Fibroblast of skin of left quadriceps (primary cell): ENCODE measurements at regions not wholly inside any gene's neighbourhood (a gene's known extent, or its start where the extent isn't known, plus 50 kb on each side); places are given as distances from the start of the nearest gene placed in this dataset.

Experiments used
- DNase-seq, 2 experiments: peaks; one replicate each; pipeline ENCODE4 v3.0.0-alpha.2; 2013; ENCODE audit warnings: low read depth in 2 of 2

- DNase-seq, result no peak
Observed at GRCh38 chr7:94274828-94275227, 119.9 kb upstream of the COL1A2 start.

- no peak for DNase-seq
Observed at GRCh38 chr7:94276027-94276426, 118.7 kb upstream of the COL1A2 start.

GRCh38 chr7:94276795-94277194 lies 117.9 kb upstream of the COL1A2 start:
- no peak for DNase-seq

GRCh38 chr7:94277236-94277635 lies 117.5 kb upstream of the COL1A2 start:
- no peak for DNase-seq

GRCh38 chr7:94280851-94281250 lies 113.8 kb upstream of the COL1A2 start:
- no peak for DNase-seq

GRCh38 chr7:94284104-94284503 lies 110.6 kb upstream of the COL1A2 start:
- no peak for DNase-seq

GRCh38 chr7:94286111-94286510 lies 108.6 kb upstream of the COL1A2 start:
- DNase-seq, result no peak

GRCh38 chr7:94288096-94288495 lies 106.6 kb upstream of the COL1A2 start:
- no peak for DNase-seq

- DNase-seq, result peak; percentile 76 to 77
Observed at GRCh38 chr7:94289071-94289470, 105.6 kb upstream of the COL1A2 start.

- DNase-seq, result no peak
Observed at GRCh38 chr7:94294471-94295131, 100.1 kb upstream of the COL1A2 start.

GRCh38 chr7:94295850-94296249 lies 98.8 kb upstream of the COL1A2 start:
- peak; percentile 80 for DNase-seq

- DNase-seq, result no peak
Observed at GRCh38 chr7:94296881-94297280, 97.8 kb upstream of the COL1A2 start.

GRCh38 chr7:94297397-94297838 lies 97.3 kb upstream of the COL1A2 start:
- DNase-seq, result peak; percentile 95

GRCh38 chr7:94298943-94299342 lies 95.8 kb upstream of the COL1A2 start:
- DNase-seq, result peak; percentile 59 to 60

- no peak for DNase-seq
Observed at GRCh38 chr7:94300176-94300835, 94.4 kb upstream of the COL1A2 start.

- DNase-seq, result peak; percentile 94 to 95
Observed at GRCh38 chr7:94301024-94301586, 93.6 kb upstream of the COL1A2 start.

- no peak for DNase-seq
Observed at GRCh38 chr7:94303118-94303517, 91.6 kb upstream of the COL1A2 start.

GRCh38 chr7:94303695-94304094 lies 91.0 kb upstream of the COL1A2 start:
- DNase-seq, result peak; percentile 72 to 76

GRCh38 chr7:94304878-94305277 lies 89.8 kb upstream of the COL1A2 start:
- no peak for DNase-seq

GRCh38 chr7:94305836-94306235 lies 88.9 kb upstream of the COL1A2 start:
- no peak for DNase-seq

- DNase-seq, result no peak
Observed at GRCh38 chr7:94307399-94308048, 87.2 kb upstream of the COL1A2 start.

GRCh38 chr7:94311515-94311914 lies 83.2 kb upstream of the COL1A2 start:
- no peak for DNase-seq

GRCh38 chr7:94313926-94314325 lies 80.8 kb upstream of the COL1A2 start:
- peak; percentile 66 for DNase-seq
